ENCODE measurements at regions not wholly inside any gene's neighbourhood (a gene's known extent, or its start where the extent isn't known, plus 50 kb on each side); places are given as distances from the start of the nearest gene placed in this dataset.
"Not testable (repeated sequence)": the region's sequence is repeated elsewhere in the genome, so short reads cannot be mapped to it uniquely, and the experiment has no call there.

- Histone ChIP-seq H3K4me3 (no peak overlapping the region), H3K27ac (no peak overlapping the region), H3K9me3 (no peaks in the 10 kb centered on the region), H3K4me1 (no peaks in the 10 kb centered on the region), H3K36me3 (no peaks in the 10 kb centered on the region), H3K27me3 (no peaks in the 10 kb centered on the region)
- DNase-seq (ENCODE audit: extremely low spot score in 2 of 2): no peak
- intact Hi-C loops (cut with DNase I): no loop called here
- no peak for TF ChIP-seq POLR2AphosphoS5 (IDR thresholded peaks at IDR 0.05; ENCODE audit: insufficient read depth in 1 of 2, low read depth in 1 of 2)
- no peak for TF ChIP-seq CTCF (IDR thresholded peaks at IDR 0.05)
- TF ChIP-seq POLR2A (IDR thresholded peaks at IDR 0.05): no peak
These were observed 298.8 kb upstream of the MAP3K7 start for GRCh38 chr6:90885611-90886056.

- H3K27me3 ChIP-seq; H3K36me3 ChIP-seq; intact Hi-C loops (cut with DNase I); H3K9me3 ChIP-seq; H3K4me3 ChIP-seq; DNase-seq (ENCODE audit: extremely low spot score in 2 of 2); H3K27ac ChIP-seq; H3K4me1 ChIP-seq: not testable (repeated sequence)
These were observed 298.3 kb upstream of the MAP3K7 start for GRCh38 chr6:90885137-90885536.

- Histone ChIP-seq H3K9me3 (no peaks in the 10 kb centered on the region), H3K27me3 (no peaks in the 10 kb centered on the region), H3K36me3 (no peaks in the 10 kb centered on the region), H3K4me1 (no peaks in the 10 kb centered on the region), H3K27ac (no peak overlapping the region), H3K4me3 (no peak overlapping the region)
- TF ChIP-seq POLR2A (IDR thresholded peaks at IDR 0.05) (no peak), CTCF (IDR thresholded peaks at IDR 0.05) (no peak), POLR2AphosphoS5 (IDR thresholded peaks at IDR 0.05; ENCODE audit: insufficient read depth in 1 of 2, low read depth in 1 of 2) (no peak)
- DNase-seq (ENCODE audit: extremely low spot score in 2 of 2): no peak
- intact Hi-C loops (cut with DNase I): no loop called here
These were observed 290.7 kb upstream of the MAP3K7 start for GRCh38 chr6:90877616-90878015.

- Histone ChIP-seq H3K9me3 (no peaks in the 10 kb centered on the region), H3K36me3 (no peaks in the 10 kb centered on the region), H3K4me3 (no peak overlapping the region), H3K4me1 (no peaks in the 10 kb centered on the region), H3K27me3 (no peaks in the 10 kb centered on the region), H3K27ac (no peak overlapping the region)
- intact Hi-C loops (cut with DNase I): no loop called here
- no peak for DNase-seq (ENCODE audit: extremely low spot score in 2 of 2)
- TF ChIP-seq CTCF (IDR thresholded peaks at IDR 0.05) (no peak), POLR2A (IDR thresholded peaks at IDR 0.05) (no peak), POLR2AphosphoS5 (IDR thresholded peaks at IDR 0.05; ENCODE audit: insufficient read depth in 1 of 2, low read depth in 1 of 2) (no peak)
These were observed 288.1 kb upstream of the MAP3K7 start for GRCh38 chr6:90874931-90875330.

- no peak for TF ChIP-seq POLR2A (IDR thresholded peaks at IDR 0.05)
- TF ChIP-seq CTCF (IDR thresholded peaks at IDR 0.05): no peak
- no peak for TF ChIP-seq POLR2AphosphoS5 (IDR thresholded peaks at IDR 0.05; ENCODE audit: insufficient read depth in 1 of 2, low read depth in 1 of 2)
- Histone ChIP-seq H3K4me1 (no peaks in the 10 kb centered on the region), H3K9me3 (no peaks in the 10 kb centered on the region), H3K36me3 (no peaks in the 10 kb centered on the region), H3K27ac (no peak overlapping the region), H3K4me3 (no peak overlapping the region), H3K27me3 (no peaks in the 10 kb centered on the region)
- intact Hi-C loops (cut with DNase I): no loop called here
- DNase-seq (ENCODE audit: extremely low spot score in 2 of 2): no peak
These were observed 286.1 kb upstream of the MAP3K7 start for GRCh38 chr6:90872981-90873380.

GRCh38 chr6:90870561-90870960, 283.7 kb upstream of the MAP3K7 start:
- intact Hi-C loops (cut with DNase I): no loop called here
- H3K4me1 ChIP-seq: no peaks in the 10 kb centered on the region
- DNase-seq (ENCODE audit: extremely low spot score in 2 of 2): no peak
- H3K4me3 ChIP-seq: no peak overlapping the region
- TF ChIP-seq POLR2AphosphoS5 (IDR thresholded peaks at IDR 0.05; ENCODE audit: insufficient read depth in 1 of 2, low read depth in 1 of 2): no peak
- no peak for TF ChIP-seq CTCF (IDR thresholded peaks at IDR 0.05)
- TF ChIP-seq POLR2A (IDR thresholded peaks at IDR 0.05): no peak
- no peak overlapping the region for H3K27ac ChIP-seq
- no peaks in the 10 kb centered on the region for H3K27me3 ChIP-seq
- H3K36me3 ChIP-seq: no peaks in the 10 kb centered on the region
- no peaks in the 10 kb centered on the region for H3K9me3 ChIP-seq
